CD14-positive monocyte (primary cell): ENCODE measurements at regions not wholly inside any gene's neighbourhood (a gene's known extent, or its start where the extent isn't known, plus 50 kb on each side); places are given as distances from the start of the nearest gene placed in this dataset.

Experiments
- DNase-seq, 3 donors: peaks; one replicate each; pipeline ENCODE4 v3.0.0-alpha.2; 2011 to 2022
- H2AFZ ChIP-seq: 2 replicates; pipeline ENCODE4 v1.6.0; 2012; ENCODE audit warnings: mild to moderate bottlenecking, low read depth, low read length, inconsistent platforms; ENCODE audit not compliant: insufficient read depth, poor library complexity, severe bottlenecking
- H3K27ac ChIP-seq, 2 donors: 1 replicate in 1 of 2; 2 replicates in 1 of 2; pipeline ENCODE4 v1.5.1; 2012 to 2013; ENCODE audit warnings: low read length in 2 of 2, control low read depth in 1 of 2, inconsistent platforms in 1 of 2, low read depth in 1 of 2, mild to moderate bottlenecking in 1 of 2
- H3K27me3 ChIP-seq, 2 donors: one replicate each; pipeline versions ENCODE4 v1.6.0 to v1.6.1; 2011 to 2013; ENCODE audit warnings: low read length in 2 of 2; ENCODE audit not compliant: control insufficient read depth in 2 of 2, insufficient read depth in 2 of 2
- H3K36me3 ChIP-seq, 2 donors: replicated peaks in 1 of 2; 1 replicate in 1 of 2; 2 replicates in 1 of 2; pipeline versions ENCODE4 v1.5.1 to v1.6.1; 2012 to 2013; ENCODE audit warnings: low read length in 2 of 2, control low read depth in 1 of 2, inconsistent platforms in 1 of 2, mild to moderate bottlenecking in 1 of 2; ENCODE audit not compliant: insufficient read depth in 2 of 2, control insufficient read depth in 1 of 2
- H3K4me1 ChIP-seq, 2 donors: 1 replicate in 1 of 2; 2 replicates in 1 of 2; pipeline versions ENCODE4 v1.5.1 to v1.6.1; 2012 to 2013; ENCODE audit warnings: low read length in 2 of 2, control low read depth in 1 of 2, inconsistent platforms in 1 of 2, mild to moderate bottlenecking in 1 of 2, moderate library complexity in 1 of 2; ENCODE audit not compliant: insufficient read depth in 2 of 2, control insufficient read depth in 1 of 2
- H3K4me2 ChIP-seq: replicated peaks from 2 replicates; pipeline ENCODE3; 2012; ENCODE audit warnings: low read length, moderate library complexity, mild to moderate bottlenecking; ENCODE audit not compliant: poor library complexity, severe bottlenecking; ENCODE audit errors: extremely low read depth
- H3K4me3 ChIP-seq, 3 experiments: fragments of 200-600 bp in 1 of 3; sonication (generic) in 1 of 3; replicated peaks in 1 of 3; 1 replicate in 2 of 3; 2 replicates in 1 of 3; pipeline ENCODE4 v1.5.1; 2011 to 2013; ENCODE audit warnings: low read length in 3 of 3, mild to moderate bottlenecking in 3 of 3, control low read depth in 2 of 3, low read depth in 2 of 3, inconsistent platforms in 1 of 3, moderate library complexity in 1 of 3
- H3K79me2 ChIP-seq: 2 replicates; pipeline ENCODE4 v1.6.0; 2012; ENCODE audit warnings: mild to moderate bottlenecking, control low read depth, inconsistent platforms, low read length, moderate library complexity; ENCODE audit not compliant: insufficient read depth
- H3K9ac ChIP-seq: 2 replicates; pipeline ENCODE4 v1.6.0; 2017; ENCODE audit warnings: low read length, mild to moderate bottlenecking; ENCODE audit not compliant: insufficient read depth, poor library complexity, severe bottlenecking
- H3K9me3 ChIP-seq, 2 donors: replicated peaks in 1 of 2; 1 replicate in 1 of 2; 2 replicates in 1 of 2; pipeline versions ENCODE4 v1.5.1 to v1.6.1; 2012 to 2013; ENCODE audit warnings: low read length in 2 of 2, control low read depth in 1 of 2; ENCODE audit not compliant: control insufficient read depth in 1 of 2, insufficient read depth in 1 of 2
- H4K20me1 ChIP-seq: 2 replicates; pipeline ENCODE4 v1.6.0; 2012; ENCODE audit warnings: mild to moderate bottlenecking, low read length, control low read depth, moderate library complexity; ENCODE audit not compliant: insufficient read depth
- H3K27ac Mint-ChIP-seq, 7 donors: one replicate each; pipeline ENCODE4 v1.8.0; 2020; ENCODE audit warnings: mild to moderate bottlenecking in 7 of 7, mixed read lengths in 7 of 7, moderate library complexity in 6 of 7, inconsistent platforms in 2 of 7
- H3K27me3 Mint-ChIP-seq, 3 donors: one replicate each; pipeline ENCODE4 v1.8.0; 2021 to 2022; ENCODE audit warnings: low read depth in 3 of 3, mild to moderate bottlenecking in 3 of 3, mixed read lengths in 3 of 3, moderate library complexity in 3 of 3, inconsistent platforms in 1 of 3
- H3K36me3 Mint-ChIP-seq, 2 donors: one replicate each; pipeline ENCODE4 v1.8.0; 2020; ENCODE audit warnings: mixed read lengths in 2 of 2, inconsistent platforms in 1 of 2, mild to moderate bottlenecking in 1 of 2
- H3K4me1 Mint-ChIP-seq: one replicate; pipeline ENCODE4 v1.8.0; 2020; ENCODE audit warnings: mild to moderate bottlenecking, mixed read lengths
- H3K4me3 Mint-ChIP-seq, 2 donors: one replicate each; pipeline ENCODE4 v1.8.0; 2020; ENCODE audit warnings: mild to moderate bottlenecking in 2 of 2, mixed read lengths in 2 of 2, moderate library complexity in 1 of 2
- H3K9me3 Mint-ChIP-seq, 7 donors: one replicate each; pipeline ENCODE4 v1.8.0; 2020 to 2022; ENCODE audit warnings: mixed read lengths in 7 of 7, mild to moderate bottlenecking in 6 of 7, moderate library complexity in 6 of 7, inconsistent platforms in 2 of 7
- CTCF ChIP-seq: fragments of 200-600 bp; IDR thresholded peaks from one replicate; pipeline ENCODE4 v1.8.0; 2022; ENCODE audit warnings: antibody characterized with exemption, mild to moderate bottlenecking
- WGBS: methylation state at CpG from one replicate; pipeline ENCODE4 v1.1.5; 2013; ENCODE audit warnings: missing lambda C conversion rate; ENCODE audit not compliant: insufficient coverage; 5-methylcytosine and 5-hydroxymethylcytosine counted together
- intact Hi-C, 2 donors: fragments of 100-400 bp; cut with micrococcal nuclease; formaldehyde crosslinking; loops; one replicate each; pipeline versions ENCODE4 v1.15.0 to v1.15.1; 2023

- Mint-ChIP-seq H3K4me1 (no peaks in the 10 kb centered on the region), H3K9me3 (peaks cover 0 to 3% (median 1%) of the 10 kb centered on the region in 7 donors), H3K4me3 (no peak overlapping the region), H3K27me3 (no peaks in the 10 kb centered on the region), H3K27ac (no peak overlapping the region), H3K36me3 (no peaks in the 10 kb centered on the region)
- no peak for TF ChIP-seq CTCF
- intact Hi-C loops: no loop called here
- DNase-seq: no peak
- no peaks in the 10 kb centered on the region for H3K9me3 ChIP-seq
- H3K4me1 ChIP-seq: no peaks in the 10 kb centered on the region
- no peak overlapping the region for H2AFZ ChIP-seq
- no peaks in the 10 kb centered on the region for H3K79me2 ChIP-seq
- no peak overlapping the region for H3K9ac ChIP-seq
- H4K20me1 ChIP-seq: no peaks in the 10 kb centered on the region
- H3K36me3 ChIP-seq: no peaks in the 10 kb centered on the region
- no peak overlapping the region for H3K27ac ChIP-seq
- H3K27me3 ChIP-seq: no peaks in the 10 kb centered on the region
- H3K4me2 ChIP-seq: no peak overlapping the region
- H3K4me3 ChIP-seq: no peak overlapping the region
- WGBS: 100% methylated on average over 1 of the region's 3 CpGs
These were observed 693.1 kb upstream of the KIRREL3 start for GRCh38 chr11:127693686-127694085.

- H3K27ac Mint-ChIP-seq: no peak overlapping the region
- H3K4me3 Mint-ChIP-seq: no peak overlapping the region
- Histone ChIP-seq H3K4me3 (no peak overlapping the region), H3K4me1 (no peaks in the 10 kb centered on the region), H3K27me3 (no peaks in the 10 kb centered on the region), H3K4me2 (no peak overlapping the region), H3K36me3 (no peaks in the 10 kb centered on the region), H2AFZ (no peak overlapping the region), H3K9me3 (no peaks in the 10 kb centered on the region), H3K79me2 (no peaks in the 10 kb centered on the region), H4K20me1 (no peaks in the 10 kb centered on the region), H3K9ac (no peak overlapping the region), H3K27ac (no peak overlapping the region)
- H3K36me3 Mint-ChIP-seq: no peaks in the 10 kb centered on the region
- H3K9me3 Mint-ChIP-seq: peaks cover 0 to 4% (median 4%) of the 10 kb centered on the region in 7 donors
- no peak for DNase-seq
- no peak for TF ChIP-seq CTCF
- intact Hi-C loops: no loop called here
- no peaks in the 10 kb centered on the region for H3K4me1 Mint-ChIP-seq
- H3K27me3 Mint-ChIP-seq: peaks cover 0 to 1% (median 0%) of the 10 kb centered on the region in 3 donors
- no CpG with 5 or more reads among the region's 4 CpGs for WGBS
These were observed 682.8 kb upstream of the KIRREL3 start for GRCh38 chr11:127683321-127683720.
